HG02763 (cell line): ENCODE measurements at regions not wholly inside any gene's neighbourhood (a gene's known extent, or its start where the extent isn't known, plus 50 kb on each side); places are given as distances from the start of the nearest gene placed in this dataset.

ENCODE experiments used
- ATAC-seq: cut with Tn5 transposase; IDR thresholded peaks from one replicate; pipeline ENCODE4 v1.9.1; 2021; ENCODE audit warnings: mild to moderate bottlenecking, moderate library complexity; ENCODE audit not compliant: unreplicated experiment

DNA sequence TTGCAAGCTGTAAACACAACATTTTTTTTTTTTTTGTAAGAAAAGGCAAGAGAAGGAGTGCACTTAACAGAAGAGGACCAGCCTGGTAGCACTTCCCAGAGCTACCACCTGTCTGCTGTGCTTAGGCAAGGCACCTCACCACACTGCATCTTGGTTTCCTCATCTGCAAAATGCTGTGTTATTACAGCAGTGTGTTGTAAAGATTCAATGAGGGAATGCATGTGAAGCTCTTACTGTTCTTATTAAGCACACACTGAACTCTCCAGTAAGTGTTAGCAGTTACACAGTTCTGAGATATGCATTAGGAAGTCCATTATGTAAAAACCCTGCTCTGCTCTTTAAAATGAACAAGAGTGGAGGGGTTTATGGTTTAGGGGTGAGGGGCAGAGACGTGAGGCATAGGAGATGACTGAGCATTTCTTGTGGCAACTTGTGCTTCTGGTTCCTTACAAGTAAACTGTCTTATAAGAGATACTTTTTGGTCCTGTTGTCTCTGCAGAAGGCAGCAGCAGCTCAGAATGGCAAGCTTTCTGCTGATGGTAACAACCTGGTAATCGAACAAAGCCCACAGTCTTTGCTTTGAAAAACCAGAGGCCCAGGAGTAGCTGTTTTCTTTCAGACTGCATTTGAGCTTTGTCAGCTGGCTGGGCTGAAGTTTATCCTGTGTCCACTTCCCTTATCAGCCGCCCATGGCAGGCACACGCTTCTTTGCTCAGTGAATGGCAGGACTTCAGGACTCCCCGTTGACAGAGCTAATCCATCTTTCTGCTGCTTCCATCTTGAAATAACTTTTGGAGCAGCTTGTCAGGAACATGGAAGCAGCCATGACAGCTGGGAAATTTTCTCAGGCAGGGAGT lies 98.8 kb upstream of the BMPER start:
- ATAC-seq: no peak

DNA sequence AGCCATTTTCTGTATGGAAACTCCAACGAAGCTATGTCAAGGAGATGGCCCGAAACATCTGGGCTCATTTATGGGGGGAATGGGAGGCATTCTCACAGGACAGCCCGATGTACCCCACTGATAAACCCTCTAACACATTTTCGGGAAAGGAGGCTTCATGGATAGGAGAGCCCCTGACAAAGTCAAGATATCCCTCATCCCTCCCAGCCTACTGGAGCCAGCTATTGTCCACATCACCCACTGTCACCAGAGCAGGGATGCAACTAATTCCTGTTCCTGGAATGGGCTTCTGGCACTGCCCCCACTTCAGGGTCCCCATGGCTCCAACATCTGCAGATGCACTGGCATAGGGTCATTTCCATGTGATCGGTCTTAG lies 98.2 kb upstream of the BMPER start:
- ATAC-seq: no peak

DNA sequence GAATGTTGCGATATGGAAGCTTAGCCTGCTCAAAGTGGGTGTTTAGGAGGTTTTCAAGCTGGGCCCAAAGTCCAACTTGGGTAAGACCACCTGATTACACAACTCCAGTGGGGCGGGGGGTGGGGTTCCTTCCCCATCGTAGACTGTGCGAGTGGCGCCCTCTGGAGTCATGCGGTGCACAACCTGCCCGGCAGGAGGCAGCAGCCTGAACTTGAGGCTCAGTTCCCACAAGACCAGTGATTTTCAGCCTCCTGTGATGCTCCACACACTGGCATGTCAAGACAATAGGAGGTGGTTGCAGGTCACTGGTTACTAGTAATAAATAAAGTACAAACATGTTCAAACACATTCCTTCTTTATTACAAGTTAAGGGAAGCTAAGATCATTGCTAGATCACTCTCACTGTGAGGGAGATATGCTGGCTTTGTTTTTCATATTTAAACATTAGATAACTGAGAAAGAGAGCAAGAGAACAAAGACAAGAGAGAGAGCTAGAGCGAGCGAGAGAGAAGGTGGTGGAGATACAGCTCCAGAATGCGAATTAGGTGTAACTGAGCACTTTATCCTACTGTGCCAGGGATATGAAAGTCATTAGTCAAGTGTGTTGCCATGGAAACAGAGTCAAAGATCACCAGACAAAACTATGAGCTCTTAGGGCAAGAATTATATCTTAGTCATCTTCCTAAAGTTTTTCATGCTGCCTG lies 97.4 kb upstream of the BMPER start:
- no peak for ATAC-seq

DNA sequence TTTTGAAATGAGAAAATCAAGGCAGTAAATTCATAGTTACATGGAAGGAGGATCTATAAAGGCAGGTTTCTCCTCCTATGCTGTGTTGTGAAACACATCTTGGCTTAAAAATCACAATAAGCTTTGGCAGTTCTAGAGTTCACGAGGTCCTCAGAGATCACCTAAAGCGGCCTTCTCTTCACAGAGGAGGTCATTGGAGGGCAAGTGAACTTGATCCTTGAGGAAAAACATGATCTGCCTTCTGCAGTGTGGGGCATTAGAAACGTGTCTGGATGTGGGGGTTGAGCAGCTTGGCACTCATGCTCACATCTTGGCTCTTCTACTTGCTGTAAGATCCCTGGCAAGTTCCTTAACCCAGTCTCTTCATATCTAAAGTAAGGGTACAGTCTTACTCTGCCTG lies 96.1 kb upstream of the BMPER start:
- ATAC-seq: no peak

DNA sequence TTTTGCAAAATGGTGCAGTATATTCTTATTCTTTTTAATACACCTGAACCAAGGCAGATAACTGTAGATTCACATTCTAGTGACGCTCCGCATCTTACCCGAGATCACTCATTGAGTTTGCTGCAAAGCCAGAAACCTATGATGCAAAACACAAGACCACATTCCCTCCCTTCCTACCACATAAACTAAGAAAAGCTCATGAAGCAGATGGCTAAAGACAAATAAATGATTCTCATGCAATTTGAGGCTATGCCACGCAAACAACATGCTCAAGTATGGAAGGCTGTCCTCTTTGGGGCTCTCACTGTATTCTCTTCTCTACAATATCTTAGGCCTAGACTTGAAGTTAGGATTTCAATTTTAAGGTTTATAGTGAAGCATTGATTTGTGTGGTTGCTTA lies 95.0 kb upstream of the BMPER start:
- no peak for ATAC-seq

DNA sequence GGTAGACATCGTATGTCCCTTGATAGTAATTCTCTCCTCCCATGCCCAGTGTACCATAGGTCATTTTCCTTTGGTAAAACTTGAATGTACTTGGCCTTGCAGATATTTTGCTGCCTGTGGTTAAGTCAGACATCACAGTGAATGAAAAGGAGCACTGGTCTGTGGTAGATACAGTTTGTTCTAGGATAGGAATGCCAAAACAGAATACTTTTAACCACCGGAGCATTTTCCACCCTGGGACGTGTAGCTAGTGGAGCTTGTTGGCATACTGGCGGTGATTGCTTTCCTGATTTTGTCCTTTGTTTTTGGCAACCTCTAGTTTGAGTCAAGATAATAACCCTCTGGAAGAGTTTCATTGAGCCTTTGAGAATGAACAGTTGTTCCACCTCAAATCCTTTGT lies 92.0 kb upstream of the BMPER start:
- no peak for ATAC-seq

DNA sequence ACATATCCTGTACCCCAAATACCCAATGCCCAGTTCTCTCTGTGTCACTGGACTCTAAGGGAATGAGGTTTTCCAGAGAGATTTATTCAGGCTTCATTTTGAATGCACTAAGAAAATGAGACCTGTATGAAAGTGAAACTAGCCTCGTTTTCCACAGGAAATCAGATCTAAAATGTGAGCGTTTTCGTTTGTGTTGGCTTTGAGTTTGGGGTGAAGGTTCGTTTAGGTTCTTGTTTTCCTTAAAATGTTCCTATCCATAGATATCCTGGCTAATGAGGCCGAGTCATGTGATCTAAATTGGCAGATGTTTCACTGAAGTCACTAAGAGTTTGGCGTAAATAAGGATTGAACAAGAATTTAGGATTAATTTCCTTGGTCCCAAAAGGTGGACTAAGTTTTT lies 90.9 kb upstream of the BMPER start:
- no peak for ATAC-seq

DNA sequence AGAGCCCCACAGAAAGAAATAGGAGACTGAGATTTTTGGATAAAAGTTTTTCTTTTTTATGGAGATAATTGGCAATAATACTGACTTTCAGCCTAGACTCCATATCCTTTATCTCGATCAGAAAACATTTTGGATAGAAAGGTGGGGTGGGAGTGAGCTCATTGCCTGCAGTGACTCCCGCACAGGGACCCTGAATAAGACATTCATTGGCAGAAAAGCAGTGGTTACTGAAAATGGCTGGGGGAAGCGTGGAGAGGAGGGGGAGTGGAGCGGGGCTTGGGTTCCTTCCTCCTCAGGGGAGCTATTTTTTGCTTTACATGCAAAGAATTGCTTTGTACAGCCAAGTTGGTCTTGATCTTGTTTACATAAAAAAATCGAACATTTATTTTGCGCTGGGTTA lies 90.4 kb upstream of the BMPER start:
- ATAC-seq: no peak

DNA sequence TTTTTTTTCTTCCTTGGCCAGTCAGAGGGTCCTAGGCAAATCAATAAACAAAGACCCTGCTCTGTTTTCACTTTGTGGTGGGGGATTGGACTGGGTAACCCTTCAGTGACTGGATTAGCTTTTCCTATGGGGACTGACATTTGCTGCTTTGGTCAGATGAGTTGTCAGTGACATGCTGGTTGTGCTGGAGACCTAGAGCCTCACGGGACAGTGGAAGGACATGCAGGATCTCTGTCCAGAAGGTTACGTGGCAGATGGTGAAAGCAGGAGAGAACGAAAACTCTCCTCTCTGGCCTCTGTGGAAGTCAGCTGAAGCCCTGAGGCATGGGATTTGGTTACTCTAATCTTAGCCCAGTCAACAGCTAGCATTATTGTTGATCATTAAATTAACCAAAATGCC lies 90.0 kb upstream of the BMPER start:
- no peak for ATAC-seq

DNA sequence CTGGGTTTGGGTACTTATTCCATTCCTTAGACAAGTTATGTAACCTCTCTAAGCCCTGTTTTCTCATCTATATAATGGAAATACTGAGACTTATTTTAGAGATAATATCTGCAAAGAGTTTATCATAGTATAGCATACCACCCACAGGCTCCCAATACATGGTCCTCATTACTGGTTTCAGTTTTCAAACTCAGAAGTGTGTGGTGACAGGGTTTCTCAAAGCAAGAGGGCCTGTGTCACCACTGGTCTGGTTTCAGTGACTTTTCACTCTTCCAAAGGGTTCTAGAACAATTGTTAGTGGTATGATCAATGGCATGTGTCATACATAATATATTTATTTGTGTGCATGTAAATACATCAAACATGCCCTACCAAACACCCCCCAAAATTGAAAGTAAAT lies 89.2 kb upstream of the BMPER start:
- no peak for ATAC-seq

DNA sequence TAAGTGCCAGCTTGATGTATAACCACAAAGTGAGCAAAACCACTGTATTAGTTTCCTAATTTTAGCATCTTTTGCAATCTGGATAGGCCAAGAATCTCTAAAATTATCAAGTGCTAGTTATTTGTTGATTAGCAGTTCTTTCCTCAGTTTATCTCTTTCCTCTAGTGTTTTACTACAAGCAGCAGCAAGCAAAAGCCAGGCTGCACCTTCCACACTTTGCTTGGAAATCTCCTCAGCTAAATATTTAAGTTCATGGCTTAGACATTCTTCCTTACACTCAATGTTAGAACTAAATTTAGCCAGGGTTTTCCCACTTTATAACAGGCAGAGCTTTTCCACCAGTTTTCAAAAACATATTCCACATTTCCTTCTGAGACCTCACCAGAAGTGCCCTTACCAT lies 85.7 kb upstream of the BMPER start:
- no peak for ATAC-seq

DNA sequence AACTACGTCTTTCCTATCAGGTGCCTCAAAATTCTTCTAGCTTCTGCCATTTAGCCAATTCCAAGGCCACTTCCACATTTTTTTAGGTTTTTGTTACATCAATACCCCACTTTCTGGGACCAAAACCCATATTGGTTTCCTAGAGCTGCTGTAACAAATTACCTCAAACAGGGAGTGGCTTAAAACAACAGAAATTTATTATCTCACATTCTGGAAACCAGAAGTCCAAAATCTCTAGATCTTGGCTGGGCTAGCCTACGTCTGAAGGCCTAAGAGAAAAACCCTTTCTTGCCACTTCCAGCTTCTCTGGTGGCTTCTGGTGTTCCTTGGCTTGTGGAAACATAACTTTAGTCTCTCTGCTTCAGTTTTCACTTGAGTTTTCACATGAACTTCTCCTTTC lies 85.1 kb upstream of the BMPER start:
- no peak for ATAC-seq

DNA sequence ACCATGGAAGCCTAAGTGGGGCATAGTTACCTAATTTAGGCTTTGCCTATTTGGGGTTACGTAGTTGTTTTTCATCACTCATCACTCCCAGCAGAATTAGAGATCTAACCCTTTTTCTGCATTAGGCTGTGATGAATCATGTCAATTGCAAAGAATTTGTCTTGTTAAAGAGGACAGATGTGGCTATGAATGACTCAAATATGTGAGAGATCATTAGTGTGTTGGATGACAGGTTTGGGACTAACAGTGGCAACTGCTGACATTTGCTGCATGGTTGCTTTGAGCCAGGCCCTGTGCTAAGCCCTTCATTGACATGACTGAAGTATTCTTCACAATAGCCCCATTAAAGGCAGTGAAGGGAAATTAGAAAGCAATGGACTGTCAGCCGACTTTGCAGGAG lies 83.4 kb upstream of the BMPER start:
- no peak for ATAC-seq

DNA sequence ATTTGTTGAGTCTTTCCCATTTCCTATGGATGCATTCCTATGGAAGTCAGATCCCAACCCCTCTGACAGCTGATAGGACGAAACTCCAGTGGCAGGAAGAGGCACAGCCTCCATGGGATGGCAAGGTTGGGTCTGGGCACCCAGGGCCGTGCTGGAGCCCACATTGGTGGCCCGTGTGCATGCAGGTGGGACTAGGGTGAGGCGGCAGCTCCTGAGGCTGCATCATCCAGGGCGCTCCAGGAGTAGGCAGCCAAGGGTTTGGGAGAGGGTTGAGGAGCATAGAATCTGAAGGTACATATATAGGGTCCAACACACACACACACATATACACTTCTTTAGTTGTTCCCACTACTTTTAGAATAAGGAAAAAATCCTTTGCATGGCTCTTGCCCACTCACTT lies 81.4 kb upstream of the BMPER start:
- no peak for ATAC-seq

DNA sequence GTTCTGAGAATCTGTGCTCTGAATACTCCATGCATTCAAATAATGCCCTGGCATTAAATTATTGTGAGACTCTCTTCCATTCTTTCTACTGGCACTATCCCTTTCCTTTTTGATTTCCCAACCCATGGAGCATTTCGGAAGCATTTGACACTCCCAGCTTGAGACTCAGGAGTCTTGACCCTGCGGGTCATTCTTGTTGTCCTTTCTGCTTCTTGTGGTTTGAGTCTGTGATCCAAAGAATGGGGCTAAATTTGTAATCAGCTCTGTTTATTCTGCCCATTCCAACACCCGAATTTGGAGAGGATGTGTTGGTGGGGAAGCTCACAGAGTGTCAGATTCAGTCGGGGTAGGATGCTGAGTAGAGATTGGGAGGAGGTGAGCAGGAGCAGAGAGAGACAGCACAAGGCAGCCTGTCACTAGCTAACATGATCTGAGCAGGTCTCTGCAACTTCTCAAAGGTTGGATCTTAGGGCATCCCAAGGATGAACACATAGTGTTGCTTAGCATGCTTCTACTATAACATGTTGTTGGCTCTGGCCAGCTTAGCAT lies 80.4 kb upstream of the BMPER start:
- no peak for ATAC-seq

DNA sequence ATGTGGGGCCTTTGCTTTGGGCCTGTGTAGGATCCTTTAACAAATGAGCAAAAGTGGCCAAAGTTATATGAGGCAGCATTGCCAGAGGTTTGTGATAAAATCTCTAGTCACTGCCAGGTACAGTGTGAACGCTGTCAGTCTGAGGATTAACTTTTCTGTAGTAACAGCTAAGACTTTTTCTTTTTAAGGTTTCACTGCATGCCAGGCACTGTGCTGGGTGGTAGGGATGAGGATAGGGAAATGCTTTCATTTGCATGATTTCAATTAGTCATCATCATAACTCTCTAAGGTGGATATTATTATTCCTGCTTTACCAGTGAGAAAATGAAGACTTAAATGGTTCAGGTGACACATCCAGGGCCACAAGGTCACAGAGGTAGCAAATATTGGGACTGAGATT lies 79.7 kb upstream of the BMPER start:
- no peak for ATAC-seq

DNA sequence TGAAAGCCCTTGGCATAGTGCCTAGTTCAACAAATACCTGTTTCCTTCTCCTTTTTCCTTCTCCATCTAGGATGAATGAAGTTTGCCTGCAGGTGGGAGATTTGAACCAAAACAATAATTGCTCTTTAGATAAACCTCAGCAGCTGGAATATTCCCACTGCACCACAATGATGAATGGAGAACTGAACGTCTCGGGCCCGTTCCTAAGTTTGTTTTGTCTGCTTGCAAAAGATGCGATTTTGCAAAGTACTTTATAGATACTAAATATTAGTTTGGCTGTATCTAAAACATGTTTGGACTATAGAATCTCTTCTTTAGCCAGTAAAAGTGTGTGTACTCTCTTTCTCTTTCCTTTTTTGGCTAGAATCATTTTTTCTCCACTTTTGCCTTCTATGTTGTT lies 75.8 kb upstream of the BMPER start:
- ATAC-seq: no peak

DNA sequence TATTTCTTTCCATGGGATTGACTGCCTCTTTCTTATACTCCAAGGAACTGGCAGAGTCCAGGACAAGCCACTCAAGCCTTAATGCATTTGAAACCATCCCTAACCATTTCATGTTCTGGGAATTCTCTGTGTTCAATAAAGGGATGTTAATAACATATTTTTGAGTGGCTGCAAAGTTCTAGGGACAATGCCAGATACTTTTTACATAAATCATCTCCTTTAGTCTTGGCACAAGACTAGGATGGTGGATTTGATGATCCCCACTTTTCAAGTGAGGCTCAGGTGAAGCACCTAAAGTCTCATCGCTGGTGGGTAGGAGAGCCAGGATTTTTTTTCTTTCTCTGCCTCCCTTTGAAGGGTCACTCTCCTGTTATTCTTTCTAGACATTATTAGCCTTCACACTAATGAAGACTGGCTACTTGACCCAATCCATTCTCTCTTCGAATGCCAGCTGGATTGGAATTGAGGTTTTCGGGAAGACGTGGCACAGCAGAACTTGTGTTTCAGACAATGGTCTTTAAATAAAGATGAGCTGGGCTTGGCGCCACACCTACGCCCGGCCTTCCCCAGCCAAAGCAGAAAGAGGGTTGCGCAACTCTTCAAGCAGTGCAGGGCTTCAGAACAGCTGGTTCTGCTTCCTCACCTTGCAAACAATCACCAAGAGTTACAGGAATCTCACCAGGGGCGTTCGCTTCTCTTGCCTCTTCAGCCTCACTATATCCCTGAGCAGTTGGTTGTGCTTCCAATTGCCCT lies 73.8 kb upstream of the BMPER start:
- no peak for ATAC-seq

DNA sequence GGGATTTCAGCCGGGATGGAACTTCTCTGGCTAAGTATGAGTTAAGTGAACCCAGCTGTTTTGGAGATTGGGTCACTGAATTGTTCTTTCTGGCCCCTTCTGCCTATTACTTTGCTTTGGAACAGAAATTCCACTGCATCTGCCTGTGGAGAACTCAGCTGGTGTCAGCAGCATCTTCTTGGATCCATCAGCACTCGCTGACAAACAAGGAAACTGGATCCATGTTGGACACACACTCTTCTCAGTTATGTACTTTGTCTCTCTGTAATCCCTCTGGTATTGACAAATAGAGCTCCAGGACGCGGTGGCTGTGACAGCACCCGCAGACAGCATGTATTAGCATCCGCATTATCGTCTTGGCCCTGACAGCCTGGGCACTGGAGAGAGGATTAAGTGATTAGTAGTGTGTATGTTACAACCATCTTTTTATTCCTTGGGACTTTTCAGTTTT lies 73.0 kb upstream of the BMPER start:
- ATAC-seq: no peak

DNA sequence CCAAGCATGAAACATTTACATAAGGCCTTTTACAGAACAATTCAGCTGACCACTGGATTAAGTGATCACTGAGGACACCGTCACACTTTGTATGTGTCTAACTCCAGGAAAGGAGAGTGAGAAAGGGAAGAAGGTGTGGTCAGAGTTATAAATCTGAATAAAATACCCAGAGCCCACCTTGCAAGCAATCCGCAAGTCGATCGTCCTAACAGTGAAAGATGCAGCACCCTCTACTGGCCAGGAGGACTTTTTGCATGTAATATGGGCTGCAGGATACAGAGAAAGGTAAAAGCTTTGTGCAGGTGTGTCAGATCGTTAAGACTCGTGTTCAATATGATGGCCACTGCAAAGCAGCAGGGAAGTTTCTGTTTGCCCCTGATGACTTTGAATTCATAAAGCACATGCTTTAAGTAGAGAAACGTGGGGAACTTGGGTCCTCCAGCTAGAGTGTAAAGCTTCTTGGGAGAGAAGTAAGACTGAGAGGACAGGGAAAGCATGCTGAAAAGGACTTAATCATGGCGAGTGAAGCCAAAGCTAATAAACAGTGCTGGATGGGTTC lies 68.5 kb upstream of the BMPER start:
- no peak for ATAC-seq

DNA sequence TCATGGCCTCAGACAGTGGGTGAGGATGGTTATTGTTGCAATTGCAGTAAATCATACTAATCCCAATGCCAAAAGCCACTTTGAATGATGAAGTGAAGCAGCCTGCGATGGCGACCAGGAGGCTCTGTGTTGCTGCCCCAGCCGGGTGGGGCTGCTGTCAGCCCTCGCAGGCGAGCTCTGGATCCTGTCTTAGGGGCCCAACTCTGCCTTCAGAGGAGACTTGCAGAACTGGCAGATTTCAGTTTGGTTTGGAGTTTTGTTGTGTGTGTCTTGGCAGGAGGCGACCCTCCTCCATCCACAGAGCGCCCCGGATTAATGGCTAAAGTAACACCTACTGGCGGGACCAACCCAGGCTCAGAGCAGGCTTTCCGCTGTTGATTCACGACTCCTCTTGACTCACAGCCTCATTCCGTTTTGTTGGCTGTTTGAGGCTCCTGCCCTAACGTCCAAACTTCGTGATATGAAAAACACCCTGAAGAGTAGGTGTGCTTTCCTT lies 67.9 kb upstream of the BMPER start:
- ATAC-seq: no peak
